Adipose tissue (tissue), 3 donors: ENCODE measurements at regions not wholly inside any gene's neighbourhood (a gene's known extent, or its start where the extent isn't known, plus 50 kb on each side); places are given as distances from the start of the nearest gene placed in this dataset.

Experiments used
- H3K27ac ChIP-seq: one replicate; pipeline ENCODE4 v1.5.1; 2013; ENCODE audit warnings: low read depth, low read length
- WGBS, 3 donors: extraction: QIAGEN DNeasy Blood & Tissue Kit; methylation state at CpG; one replicate each; pipeline ENCODE4 v1.1.7; 2013; 5-methylcytosine and 5-hydroxymethylcytosine counted together
- donor health status: healthy with polysubstance abuse.
- donor health status: Bipolar disorder and iron deficiency.
- donor health status: healthy.

DNA sequence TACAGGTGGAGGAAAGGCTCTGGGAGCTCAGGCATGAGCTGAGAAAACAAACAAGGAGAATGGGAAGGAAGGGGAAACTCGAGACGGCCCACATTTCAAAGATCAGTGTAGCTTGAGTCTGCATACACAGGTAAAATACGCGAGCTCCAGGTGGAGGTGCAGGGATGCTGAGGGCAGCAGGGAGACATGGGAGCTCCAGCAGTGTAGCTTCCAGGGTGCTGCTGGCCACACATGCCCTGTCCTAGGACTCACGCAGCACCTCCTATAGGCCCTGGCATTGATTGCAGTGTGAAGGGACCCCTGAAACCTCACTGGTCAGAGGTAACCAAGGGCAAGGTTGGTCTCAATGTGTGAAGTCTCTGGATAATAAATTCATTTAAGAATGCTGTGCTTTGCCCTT is 362.8 kb upstream of the HS6ST1 start:
- 45 to 78% (median 61%) methylated on average over 5 of the region's 5 CpGs for WGBS, 3 donors
- no peak overlapping the region for H3K27ac ChIP-seq

GRCh38 chr2:128682266-128682665 is 363.6 kb upstream of the HS6ST1 start:
- H3K27ac ChIP-seq, result no peak overlapping the region
- whole genome bisulfite sequencing, 3 donors, result 84 to 90% (median 86%) methylated on average over 7 of the region's 7 CpGs

DNA sequence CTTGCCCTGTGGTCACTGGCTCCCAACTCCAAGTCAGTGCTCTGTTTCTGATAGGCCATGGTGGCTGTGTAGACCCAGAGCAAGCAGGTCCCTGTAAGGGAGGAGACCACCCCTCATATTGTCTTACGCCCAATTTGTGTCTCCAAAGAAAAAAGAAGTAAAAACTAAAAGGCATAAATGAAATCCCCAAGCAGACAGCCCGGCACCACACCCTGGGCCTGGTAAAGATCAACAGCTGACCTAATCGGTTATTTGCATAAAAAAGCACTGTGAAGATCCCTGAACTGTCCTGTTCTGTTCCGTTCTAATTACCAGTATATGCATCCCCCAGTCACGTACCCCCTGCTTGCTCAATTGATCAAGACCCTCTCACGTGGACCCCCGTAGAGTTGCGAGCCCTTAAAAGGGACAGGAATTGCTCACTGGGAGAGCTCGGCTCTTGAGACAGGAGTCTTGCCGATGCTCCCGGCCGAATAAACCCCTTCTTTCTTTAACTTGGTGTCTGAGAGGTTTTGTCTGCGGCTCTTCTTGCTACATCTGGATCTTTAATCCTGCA is 364.1 kb upstream of the HS6ST1 start:
- 91 to 92% (median 91%) methylated on average over 13 of the region's 13 CpGs for WGBS, 3 donors
- no peak overlapping the region for H3K27ac ChIP-seq

GRCh38 chr2:128684523-128684922 is 365.9 kb upstream of the HS6ST1 start:
- 94 to 96% (median 95%) methylated on average over 2 of the region's 2 CpGs for WGBS, 3 donors
- H3K27ac ChIP-seq, result no peak overlapping the region

- WGBS, 3 donors, result 85 to 88% (median 86%) methylated on average over 10 of the region's 10 CpGs
- no peak overlapping the region for H3K27ac ChIP-seq
These were observed 367.3 kb upstream of the HS6ST1 start for GRCh38 chr2:128685841-128686496.

DNA sequence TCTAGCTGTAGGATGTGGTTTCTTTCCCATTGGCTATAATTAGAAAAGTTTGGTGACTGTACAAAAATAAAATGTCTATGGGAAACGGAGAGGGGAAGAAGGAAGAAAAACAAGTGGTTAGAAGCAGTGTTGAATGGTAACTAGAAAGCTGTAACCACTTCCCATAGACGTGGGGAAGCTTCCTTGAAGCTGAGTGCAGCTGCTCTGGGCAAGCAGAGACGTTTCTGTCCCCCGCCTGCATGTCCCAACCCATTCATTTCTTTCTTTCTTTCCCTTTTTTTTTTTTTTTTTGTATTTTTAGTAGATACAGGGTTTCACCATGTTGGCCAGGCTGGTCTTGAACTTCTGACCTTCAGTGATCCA is 367.8 kb upstream of the HS6ST1 start:
- no peak overlapping the region for H3K27ac ChIP-seq
- 22 to 35% (median 31%) methylated on average over 4 of the region's 4 CpGs for WGBS, 3 donors

DNA sequence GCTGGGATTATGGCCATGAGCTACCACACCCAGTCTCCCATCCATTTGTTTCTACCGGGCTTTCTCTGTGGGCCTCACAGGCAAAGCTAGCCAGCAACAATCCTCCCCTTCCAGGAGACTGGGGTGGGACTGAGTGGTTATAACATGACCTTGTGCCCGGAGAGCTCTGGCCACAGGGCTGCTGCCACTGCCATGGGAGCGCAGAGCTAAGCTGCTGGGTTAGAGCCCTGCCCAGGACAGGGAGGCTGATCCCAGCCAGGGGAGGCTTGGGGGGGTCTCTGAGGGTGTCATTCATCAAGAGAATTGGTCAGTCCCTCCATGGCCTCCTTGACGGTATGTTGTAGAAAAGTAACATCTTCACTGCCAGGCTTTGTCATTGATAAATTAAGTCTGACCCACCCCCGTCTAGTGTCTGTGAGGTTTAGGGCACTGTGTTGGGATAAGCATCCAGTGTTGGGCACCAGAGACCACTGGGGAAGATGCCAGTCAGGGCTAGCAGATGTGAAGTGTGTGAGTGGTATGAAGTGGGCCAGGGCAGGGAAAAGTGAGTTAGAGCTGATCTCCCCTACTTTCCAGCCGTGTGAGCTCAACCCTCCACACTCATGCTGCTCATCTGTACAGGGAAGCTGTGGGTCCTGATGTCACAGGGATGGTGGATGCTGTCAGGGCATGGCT is 368.4 kb upstream of the HS6ST1 start:
- no peak overlapping the region for H3K27ac ChIP-seq
- WGBS, 3 donors, result 78 to 90% (median 83%) methylated on average over 6 of the region's 6 CpGs

DNA sequence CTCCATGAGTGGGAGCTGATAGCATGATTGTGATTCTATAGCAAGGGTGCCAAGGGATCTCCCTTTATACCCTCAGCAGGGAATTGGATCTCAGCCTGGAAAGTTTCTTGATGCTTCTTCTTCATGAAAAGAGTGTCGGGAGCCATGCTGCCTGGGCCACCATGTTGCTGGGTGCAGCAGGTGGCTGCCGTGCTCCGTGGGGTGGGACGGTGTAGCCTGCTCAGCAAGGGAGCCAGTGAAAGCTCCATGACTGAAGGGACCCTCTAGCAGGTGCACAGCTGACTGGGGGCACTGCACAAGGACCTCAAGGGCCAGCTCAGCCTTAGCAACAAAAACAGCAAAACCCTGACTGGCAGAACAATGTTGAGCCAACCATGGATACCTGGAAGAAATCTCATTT is 368.9 kb upstream of the HS6ST1 start:
- H3K27ac ChIP-seq, result no peak overlapping the region
- WGBS, 3 donors, result 91 to 96% (median 93%) methylated on average over 4 of the region's 4 CpGs

- 88 to 92% (median 91%) methylated on average over 12 to 14 of the region's 14 CpGs for WGBS, 3 donors
- H3K27ac ChIP-seq, result no peak overlapping the region
These were observed 371.3 kb upstream of the HS6ST1 start for GRCh38 chr2:128689971-128690370.

DNA sequence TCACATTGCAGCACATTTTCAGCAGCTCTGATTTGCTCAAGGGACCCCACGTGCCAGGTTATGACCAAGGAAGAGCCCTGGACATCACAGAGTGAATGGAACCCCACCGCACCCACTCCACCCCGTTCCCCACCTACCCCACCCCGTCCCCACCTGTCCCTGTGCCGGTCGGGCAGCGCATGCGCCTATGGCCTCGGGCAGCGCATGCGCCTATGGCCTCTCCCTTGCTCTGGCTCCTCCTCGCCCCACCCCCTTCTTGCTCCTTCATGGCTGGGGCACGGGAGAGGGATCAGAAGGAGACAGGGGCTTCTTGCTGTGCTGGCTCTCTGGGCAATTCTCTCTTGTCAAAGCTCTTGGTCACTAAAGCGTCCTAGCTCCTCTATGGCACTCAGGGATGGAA is 371.8 kb upstream of the HS6ST1 start:
- no peak overlapping the region for H3K27ac ChIP-seq
- 91 to 96% (median 93%) methylated on average over 13 to 14 of the region's 14 CpGs for WGBS, 3 donors

GRCh38 chr2:128690869-128691268 is 372.2 kb upstream of the HS6ST1 start:
- 84 to 87% (median 84%) methylated on average over 9 of the region's 9 CpGs for WGBS, 3 donors
- no peak overlapping the region for H3K27ac ChIP-seq

GRCh38 chr2:128691526-128691925 is 372.9 kb upstream of the HS6ST1 start:
- WGBS, 3 donors, result 71 to 80% (median 78%) methylated on average over 6 of the region's 6 CpGs
- no peak overlapping the region for H3K27ac ChIP-seq

- WGBS, 3 donors, result 72 to 84% (median 78%) methylated on average over 15 of the region's 15 CpGs
- no peak overlapping the region for H3K27ac ChIP-seq
These were observed 374.5 kb upstream of the HS6ST1 start for GRCh38 chr2:128692895-128693742.

- 65 to 81% (median 75%) methylated on average over 7 of the region's 7 CpGs for WGBS, 3 donors
- no peak overlapping the region for H3K27ac ChIP-seq
These were observed 375.0 kb upstream of the HS6ST1 start for GRCh38 chr2:128693743-128694029.

- 78 to 83% (median 82%) methylated on average over 8 of the region's 8 CpGs for WGBS, 3 donors
- no peak overlapping the region for H3K27ac ChIP-seq
These were observed 377.1 kb upstream of the HS6ST1 start for GRCh38 chr2:128695646-128696220.

- 78 to 94% (median 90%) methylated on average over 6 of the region's 6 CpGs for whole genome bisulfite sequencing, 3 donors
- H3K27ac ChIP-seq, result no peak overlapping the region
These were observed 377.8 kb upstream of the HS6ST1 start for GRCh38 chr2:128696421-128696820.

DNA sequence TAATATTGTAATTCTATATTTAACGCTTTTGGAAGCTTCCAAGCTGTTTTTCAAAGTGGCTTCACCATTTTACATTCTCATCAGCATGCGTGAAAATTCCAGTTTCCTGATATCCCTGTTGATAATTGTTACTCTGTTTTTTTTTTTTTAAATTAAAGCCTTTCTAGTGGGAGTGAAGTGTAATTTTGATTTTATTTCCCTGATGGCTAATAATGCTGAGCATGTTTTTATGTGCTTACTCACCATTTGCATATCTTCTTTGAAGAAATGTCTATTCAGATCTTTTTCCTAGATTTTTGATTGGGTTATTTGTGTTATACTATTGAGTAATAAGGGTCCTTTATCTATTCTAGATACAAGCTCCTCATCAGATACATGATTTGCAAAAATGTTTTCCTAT is 382.8 kb upstream of the HS6ST1 start:
- WGBS, 3 donors, result 89 to 99% (median 93%) methylated on average over 2 of the region's 2 CpGs
- H3K27ac ChIP-seq, result no peak overlapping the region

DNA sequence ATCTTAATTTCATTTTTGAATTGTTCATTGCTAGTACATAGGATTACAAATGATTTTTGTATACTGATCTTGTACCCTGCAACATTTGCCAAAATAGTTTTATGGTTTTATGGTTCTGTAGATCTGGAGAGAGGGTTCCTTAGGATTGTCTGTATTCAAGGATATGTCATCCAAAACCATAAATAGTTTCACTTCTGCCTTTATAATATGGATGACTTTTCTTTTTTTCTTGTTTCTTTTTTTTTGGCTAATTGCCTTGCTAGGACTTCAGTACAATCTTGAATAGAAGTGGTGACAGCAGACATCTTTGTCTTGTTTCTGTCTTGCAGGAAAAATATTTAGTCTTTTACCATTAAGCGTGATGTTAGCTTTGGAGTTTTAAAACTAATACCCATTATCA is 383.9 kb upstream of the HS6ST1 start:
- 83 to 94% (median 86%) methylated on average over 1 of the region's 1 CpG for WGBS, 3 donors
- no peak overlapping the region for H3K27ac ChIP-seq
